ENCODE measurements at regions not wholly inside any gene's neighbourhood (a gene's known extent, or its start where the extent isn't known, plus 50 kb on each side); places are given as distances from the start of the nearest gene placed in this dataset.

DNA sequence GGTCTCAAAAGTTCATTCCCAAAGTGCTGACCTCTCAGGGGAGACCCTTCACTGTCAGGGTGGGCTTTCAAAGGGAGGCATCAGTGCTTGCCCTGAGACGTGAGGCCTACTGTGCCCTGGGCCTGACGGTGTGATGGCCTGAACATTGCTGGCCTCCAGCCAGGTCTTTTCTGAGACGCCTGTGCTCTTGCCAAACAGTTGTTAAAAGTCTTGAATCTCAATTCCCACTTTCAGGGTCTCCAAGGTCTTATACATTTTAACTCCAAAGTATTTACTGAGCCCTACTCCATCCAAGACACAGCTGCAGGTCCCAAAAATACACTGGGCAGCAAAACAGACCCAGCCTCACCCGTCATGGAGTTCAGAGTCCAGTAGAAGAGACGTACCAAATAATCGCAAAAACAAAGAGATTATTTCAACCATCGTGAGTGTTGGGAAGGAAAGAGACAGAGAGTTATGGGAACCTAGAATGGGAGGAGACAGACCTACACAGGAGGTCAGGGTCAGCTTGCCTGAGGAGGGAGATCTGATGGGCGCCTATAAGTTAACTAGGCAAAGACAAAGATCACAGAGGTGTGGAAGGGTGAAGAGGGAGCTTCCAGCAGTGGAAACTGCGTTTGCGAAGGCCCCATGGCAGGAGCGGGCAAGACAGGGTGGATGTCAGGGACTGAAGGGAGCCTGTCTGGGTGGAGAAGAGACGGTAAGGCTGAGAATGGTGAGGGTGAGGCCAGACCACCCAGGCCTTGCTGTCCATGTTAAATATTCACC, 446.3 kb downstream of the PREX1 start:
- TF ChIP-seq, protein P1, sequence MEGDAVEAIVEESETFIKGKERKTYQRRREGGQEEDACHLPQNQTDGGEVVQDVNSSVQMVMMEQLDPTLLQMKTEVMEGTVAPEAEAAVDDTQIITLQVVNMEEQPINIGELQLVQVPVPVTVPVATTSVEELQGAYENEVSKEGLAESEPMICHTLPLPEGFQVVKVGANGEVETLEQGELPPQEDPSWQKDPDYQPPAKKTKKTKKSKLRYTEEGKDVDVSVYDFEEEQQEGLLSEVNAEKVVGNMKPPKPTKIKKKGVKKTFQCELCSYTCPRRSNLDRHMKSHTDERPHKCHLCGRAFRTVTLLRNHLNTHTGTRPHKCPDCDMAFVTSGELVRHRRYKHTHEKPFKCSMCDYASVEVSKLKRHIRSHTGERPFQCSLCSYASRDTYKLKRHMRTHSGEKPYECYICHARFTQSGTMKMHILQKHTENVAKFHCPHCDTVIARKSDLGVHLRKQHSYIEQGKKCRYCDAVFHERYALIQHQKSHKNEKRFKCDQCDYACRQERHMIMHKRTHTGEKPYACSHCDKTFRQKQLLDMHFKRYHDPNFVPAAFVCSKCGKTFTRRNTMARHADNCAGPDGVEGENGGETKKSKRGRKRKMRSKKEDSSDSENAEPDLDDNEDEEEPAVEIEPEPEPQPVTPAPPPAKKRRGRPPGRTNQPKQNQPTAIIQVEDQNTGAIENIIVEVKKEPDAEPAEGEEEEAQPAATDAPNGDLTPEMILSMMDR (conservative IDR thresholded peaks at IDR 0.05; ENCODE audit: low read length), result no peak
- TF ChIP-seq EZH2phosphoT487 (IDR thresholded peaks at IDR 0.05; ENCODE audit: borderline replicate concordance), result no peak
